B cell (primary cell): ENCODE measurements at regions not wholly inside any gene's neighbourhood (a gene's known extent, or its start where the extent isn't known, plus 50 kb on each side); places are given as distances from the start of the nearest gene placed in this dataset.

Experiments
- ATAC-seq: fragments of 200-7000 bp; cut with Tn5 transposase; one replicate; pipeline ENCODE4 v1.10.0; 2021; ENCODE audit warnings: low read depth, mild to moderate bottlenecking, moderate number of reproducible peaks, moderate library complexity
- CTCF ChIA-PET: fragments of 350-600 bp; sonication (Branson Sonifier 250); formaldehyde crosslinking; loops from one replicate; lab custom pipeline; 2021; ENCODE audit warnings: antibody characterized with exemption, inconsistent platforms; lab: Charles Lee
- POLR2A ChIA-PET: fragments of 350-600 bp; sonication (Branson Sonifier 250); formaldehyde crosslinking; loops from one replicate; lab custom pipeline; 2021; ENCODE audit warnings: antibody characterized with exemption; lab: Charles Lee
- DNase-seq: peaks from one replicate; pipeline ENCODE4 v3.0.0; 2013
- H2AFZ ChIP-seq: 2 replicates; pipeline ENCODE4 v1.6.1; 2012; ENCODE audit warnings: mild to moderate bottlenecking, low read depth, low read length; ENCODE audit not compliant: insufficient read depth, poor library complexity, severe bottlenecking
- H3K27ac ChIP-seq, 2 donors: 1 replicate in 1 of 2; 2 replicates in 1 of 2; pipeline ENCODE4 v1.5.1; 2012 to 2013; ENCODE audit warnings: low read length in 2 of 2, mild to moderate bottlenecking in 2 of 2, moderate library complexity in 1 of 2
- H3K27me3 ChIP-seq, 4 experiments: fragments of 200-600 bp in 1 of 4; sonication (generic) in 1 of 4; replicated peaks in 1 of 4; 1 replicate in 2 of 4; 2 replicates in 2 of 4; pipeline versions ENCODE4 v1.6.1 to v1.7.0; 2013 to 2016; ENCODE audit warnings: low read length in 3 of 4, mild to moderate bottlenecking in 2 of 4, mixed read lengths in 1 of 4, moderate library complexity in 1 of 4; ENCODE audit not compliant: insufficient read depth in 4 of 4, control insufficient read depth in 3 of 4; ENCODE audit errors: control extremely low read depth in 1 of 4
- H3K36me3 ChIP-seq, 2 experiments: replicated peaks in 1 of 2; 1 replicate in 1 of 2; 2 replicates in 1 of 2; pipeline versions ENCODE4 v1.6.1 to v1.7.1; 2013; ENCODE audit warnings: low read length in 1 of 2; ENCODE audit not compliant: insufficient read depth in 2 of 2, control insufficient read depth in 1 of 2; ENCODE audit errors: control extremely low read depth in 1 of 2, extremely low read depth in 1 of 2
- H3K4me1 ChIP-seq, 2 donors: fragments of 200-600 bp in 1 of 2; sonication (generic) in 1 of 2; 1 replicate in 1 of 2; 2 replicates in 1 of 2; pipeline versions ENCODE4 v1.5.1 to v1.6.1; 2013 to 2017; ENCODE audit warnings: low read length in 2 of 2; ENCODE audit not compliant: control insufficient read depth in 2 of 2, insufficient read depth in 2 of 2
- H3K4me2 ChIP-seq: replicated peaks from 2 replicates; pipeline ENCODE3; 2012; ENCODE audit warnings: mild to moderate bottlenecking, low read depth, low read length; ENCODE audit not compliant: poor library complexity, severe bottlenecking
- H3K4me3 ChIP-seq, 5 experiments: fragments of 200-600 bp in 1 of 5; sonication (generic) in 1 of 5; 1 replicate in 3 of 5; 2 replicates in 2 of 5; pipeline versions ENCODE4 v1.5.1 to v1.7.0; 2011 to 2016; ENCODE audit warnings: low read length in 4 of 5, mild to moderate bottlenecking in 4 of 5, low read depth in 2 of 5, control low read depth in 1 of 5, moderate library complexity in 1 of 5; ENCODE audit not compliant: insufficient read depth in 1 of 5; ENCODE audit errors: control extremely low read depth in 1 of 5, extremely low read depth in 1 of 5
- H3K79me2 ChIP-seq: fragments of 200-600 bp; sonication (generic); one replicate; pipeline ENCODE4 v1.6.0; 2016; ENCODE audit warnings: low read length; ENCODE audit not compliant: control insufficient read depth, insufficient read depth
- H3K9ac ChIP-seq: fragments of 200-600 bp; sonication (generic); 2 replicates; pipeline ENCODE4 v1.6.1; 2017; ENCODE audit warnings: mild to moderate bottlenecking, low read length, moderate library complexity
- H3K9me3 ChIP-seq, 3 donors: one replicate each; pipeline versions ENCODE4 v1.6.1 to v1.7.1; 2013; ENCODE audit warnings: low read length in 2 of 3; ENCODE audit not compliant: control insufficient read depth in 2 of 3, insufficient read depth in 1 of 3; ENCODE audit errors: control extremely low read depth in 1 of 3
- H4K20me1 ChIP-seq: 2 replicates; pipeline ENCODE4 v1.6.0; 2012; ENCODE audit warnings: mild to moderate bottlenecking, low read length; ENCODE audit not compliant: insufficient read depth, control insufficient read depth, poor library complexity, severe bottlenecking
- H3K27ac Mint-ChIP-seq: one replicate; pipeline ENCODE4 v1.8.0; 2021; ENCODE audit warnings: mixed read lengths
- H3K27me3 Mint-ChIP-seq: one replicate; pipeline ENCODE4 v1.8.0; 2021; ENCODE audit warnings: mixed read lengths
- H3K4me1 Mint-ChIP-seq: one replicate; pipeline ENCODE4 v1.8.0; 2021; ENCODE audit warnings: mixed read lengths
- H3K4me3 Mint-ChIP-seq: one replicate; pipeline ENCODE4 v1.8.0; 2021; ENCODE audit warnings: mixed read lengths
- H3K9me3 Mint-ChIP-seq: one replicate; pipeline ENCODE4 v1.8.0; 2022; ENCODE audit warnings: mixed read lengths; ENCODE audit not compliant: insufficient read depth
- CTCF ChIP-seq: fragments of 200-600 bp; IDR thresholded peaks from one replicate; pipeline ENCODE4 v1.8.0; 2022; ENCODE audit warnings: antibody characterized with exemption, mild to moderate bottlenecking
- EZH2 ChIP-seq: IDR thresholded peaks from 2 replicates; pipeline ENCODE4 v1.6.1; 2012; ENCODE audit warnings: borderline replicate concordance, low read depth, mild to moderate bottlenecking, moderate library complexity, low read length; ENCODE audit not compliant: insufficient read depth, poor library complexity, severe bottlenecking
- WGBS: methylation state at CpG from one replicate; pipeline ENCODE4 v1.1.5; 2013; ENCODE audit warnings: missing lambda C conversion rate; ENCODE audit not compliant: insufficient coverage; 5-methylcytosine and 5-hydroxymethylcytosine counted together
- intact Hi-C: fragments of 100-400 bp; cut with micrococcal nuclease; formaldehyde crosslinking; loops from one replicate; pipeline ENCODE4 v1.10.0; 2022

DNA sequence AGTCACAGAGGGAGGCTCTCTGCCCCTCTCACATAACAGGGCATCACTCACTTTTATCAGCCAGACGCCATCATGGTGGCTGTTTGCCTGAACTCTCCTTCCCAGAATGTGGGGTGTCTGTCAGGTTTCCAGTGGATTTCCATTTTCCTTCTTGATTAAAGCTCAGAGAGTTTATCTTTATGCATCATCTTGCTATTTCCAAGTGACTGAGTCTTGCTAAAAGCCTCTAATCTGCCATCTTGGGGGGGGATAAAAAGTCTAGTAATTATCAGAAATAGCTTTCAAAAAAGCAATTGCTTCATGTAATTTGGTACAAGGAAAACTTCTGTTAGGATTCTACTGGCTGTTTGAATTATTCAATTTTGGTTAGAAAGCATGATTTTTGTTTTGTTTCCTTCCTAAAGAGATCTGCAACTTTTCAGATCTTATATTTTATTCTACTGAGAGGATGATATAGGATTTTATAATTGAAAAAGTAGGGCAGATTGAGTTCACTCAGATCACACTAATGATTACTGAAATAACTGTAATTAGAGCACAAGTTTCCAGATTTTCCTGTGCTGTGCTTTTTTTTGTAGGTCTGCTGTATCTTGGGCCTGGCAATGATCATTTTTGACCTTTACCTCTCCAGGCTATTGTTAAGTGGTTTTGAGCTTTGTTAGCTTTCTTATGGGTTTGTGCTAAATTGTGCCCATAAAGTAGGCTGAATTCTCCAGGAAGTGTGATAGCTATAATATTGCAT, 661.5 kb downstream of the TLE4 start:
- TF ChIP-seq CTCF: no peak
- no peak for TF ChIP-seq EZH2
- H2AFZ ChIP-seq: peak overlapping the region; percentile 71
- H3K27ac Mint-ChIP-seq: peak overlapping the region; percentile 95
- H3K9me3 ChIP-seq: peaks cover 0 to 24% (median 9%) of the 10 kb centered on the region in 3 donors
- intact Hi-C loops: no loop called here
- no peaks in the 10 kb centered on the region for H3K27me3 ChIP-seq
- no CpG with 5 or more reads among the region's 1 CpG for WGBS
- peaks cover 8% of the 10 kb centered on the region for H4K20me1 ChIP-seq
- peak overlapping the region; percentile 68 for H3K9ac ChIP-seq
- ChIA-PET POLR2A (interaction anchor here (0.6 kb wide), 2 partner anchors 13 to 73 kb away, joined by 3 to 5 read pairs; no protein-coding TSS in a partner anchor), CTCF (no interaction called here)
- DNase-seq (peak; percentile 13), ATAC-seq (no peak)
- peaks cover 62% of the 10 kb centered on the region for H3K4me1 Mint-ChIP-seq
- peaks cover 2% of the 10 kb centered on the region for H3K9me3 Mint-ChIP-seq
- H3K79me2 ChIP-seq: peaks cover 64% of the 10 kb centered on the region
- H3K27me3 Mint-ChIP-seq: no peaks in the 10 kb centered on the region
- H3K4me1 ChIP-seq: peaks cover 51 to 64% of the 10 kb centered on the region in 2 donors
- H3K4me2 ChIP-seq: peak overlapping the region; percentile 78
- H3K4me3 Mint-ChIP-seq: peak overlapping the region; percentile 83
- H3K27ac ChIP-seq: peak overlapping the region; percentile 88 to 91
- H3K36me3 ChIP-seq: peaks cover 0 to 6% of the 10 kb centered on the region in 2 experiments
- peak overlapping the region in 4 of 5 experiments; percentile 43 to 63 (median 51) for H3K4me3 ChIP-seq
